ENCODE measurements at regions not wholly inside any gene's neighbourhood (a gene's known extent, or its start where the extent isn't known, plus 50 kb on each side); places are given as distances from the start of the nearest gene placed in this dataset.

DNA sequence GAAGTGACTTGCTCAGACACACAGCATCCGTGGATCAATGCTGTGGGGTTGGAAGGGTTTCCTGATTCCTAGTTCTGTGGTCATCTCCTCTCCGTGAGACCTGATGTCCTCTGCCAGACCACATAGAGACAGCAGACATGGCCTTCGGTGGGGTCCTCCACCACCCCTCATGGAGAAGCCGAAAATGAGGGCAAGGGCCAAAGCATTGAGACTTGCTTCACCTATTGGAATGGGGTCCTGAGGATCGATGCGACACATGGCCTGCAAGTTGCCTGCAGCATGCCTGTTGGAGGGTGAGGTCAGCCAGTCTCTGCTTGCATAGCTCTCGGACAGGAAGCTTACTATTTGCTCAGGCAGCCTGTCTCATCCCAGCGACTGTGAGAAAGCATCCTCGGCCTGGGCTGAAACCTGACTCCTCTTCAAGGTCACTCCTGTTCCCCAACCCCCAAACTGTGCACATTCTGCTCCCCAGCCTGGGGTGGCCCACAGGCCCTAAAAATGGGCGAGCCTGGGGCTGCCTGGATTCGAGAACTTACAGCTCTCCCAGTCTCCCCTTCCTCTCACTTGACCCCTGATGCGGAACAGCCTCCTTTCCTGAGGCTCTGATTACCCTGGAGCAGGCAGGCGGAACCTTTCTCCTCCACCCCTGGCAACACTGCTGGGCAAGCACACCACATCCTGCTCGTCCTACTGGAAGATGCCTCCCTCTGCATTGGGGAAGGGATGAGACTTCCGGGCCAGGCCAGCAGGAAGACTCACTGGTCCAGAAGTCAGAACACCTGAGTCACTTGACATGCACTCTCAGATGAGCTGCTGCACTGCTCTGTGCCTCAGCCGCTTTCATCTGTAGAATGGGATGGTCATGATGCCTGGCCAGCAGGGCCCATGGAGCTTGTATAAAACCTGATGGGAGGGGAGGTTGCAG is 186.9 kb downstream of the RGS3 start:
- Histone ChIP-seq H2AK5ac (ENCODE audit: low read length) (peak overlapping the region; percentile 44), H3K4ac (ENCODE audit: low read depth, low read length) (no peak overlapping the region), H3K27ac (ENCODE audit: low read depth, low read length) (no peak overlapping the region)

DNA sequence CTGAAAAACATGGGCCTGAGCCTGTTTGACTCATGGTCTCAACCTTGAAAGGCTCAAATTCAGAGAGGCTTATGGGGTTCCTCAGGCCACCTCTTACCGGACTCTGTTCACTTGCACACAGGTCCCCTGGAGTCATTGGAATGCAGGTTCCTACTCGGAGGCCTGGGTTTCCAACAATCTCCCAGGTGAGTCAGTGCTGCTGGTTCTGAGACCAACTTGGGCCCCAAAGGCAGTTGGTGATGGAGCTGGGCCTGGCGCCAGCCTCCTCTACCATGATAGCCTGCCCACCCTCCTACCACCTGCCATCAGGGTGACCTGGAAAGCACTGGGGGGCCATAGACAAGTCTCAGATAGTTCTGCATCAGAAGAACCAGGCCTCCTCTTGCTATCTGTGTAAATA is 188.4 kb downstream of the RGS3 start:
- no peaks in the 10 kb centered on the region for H3K27me3 ChIP-seq (ENCODE audit: insufficient read depth, low read length, poor library complexity)
- H2BK5ac ChIP-seq (ENCODE audit: low read length), result no peak overlapping the region
- no peak overlapping the region for H3K4me3 ChIP-seq (ENCODE audit: low read length)
- H3K4me1 ChIP-seq (ENCODE audit: control insufficient read depth, low read depth, low read length), result peaks cover 2% of the 10 kb centered on the region
- no peak overlapping the region for H2AK5ac ChIP-seq (ENCODE audit: low read length)
- H3K4ac ChIP-seq (ENCODE audit: low read depth, low read length), result no peak overlapping the region
- H3K27ac ChIP-seq (ENCODE audit: low read depth, low read length), result no peak overlapping the region
- H2BK15ac ChIP-seq (replicated peaks; ENCODE audit: low read depth), result no peak overlapping the region
- no peak overlapping the region for H4K8ac ChIP-seq (ENCODE audit: low read depth, low read length)
- no CpG with 5 or more reads among the region's 3 CpGs for WGBS (ENCODE audit: extremely low coverage, insufficient coverage, low lambda C conversion rate)
- no peaks in the 10 kb centered on the region for H3K36me3 ChIP-seq (ENCODE audit: control insufficient read depth, insufficient read depth, low read length)
- no peak overlapping the region for H3K18ac ChIP-seq (ENCODE audit: low read length)
- no peak overlapping the region for H3K23ac ChIP-seq (ENCODE audit: low read length)
- no peak overlapping the region for H4K5ac ChIP-seq (ENCODE audit: low read length)
- H3K9ac ChIP-seq (ENCODE audit: low read length), result no peak overlapping the region
- no peak overlapping the region for H2BK120ac ChIP-seq (ENCODE audit: low read depth, low read length)
- no peak overlapping the region for H3K4me2 ChIP-seq (ENCODE audit: low read length)
- H3K79me1 ChIP-seq (ENCODE audit: low read length), result no peaks in the 10 kb centered on the region
- no peak for DNase-seq
- H3K56ac ChIP-seq (ENCODE audit: low read length), result no peak overlapping the region
- no peaks in the 10 kb centered on the region for H3K79me2 ChIP-seq (ENCODE audit: control insufficient read depth, insufficient read depth, low read length)

More for the DNA sequence above, 186.9 kb downstream of the RGS3 start:
- Histone ChIP-seq H3K56ac (ENCODE audit: low read length) (peak overlapping the region; percentile 51), H3K36me3 (ENCODE audit: control insufficient read depth, insufficient read depth, low read length) (no peaks in the 10 kb centered on the region), H3K4me3 (ENCODE audit: low read length) (no peak overlapping the region), H3K18ac (ENCODE audit: low read length) (no peak overlapping the region), H2BK5ac (ENCODE audit: low read length) (no peak overlapping the region), H3K79me1 (ENCODE audit: low read length) (no peaks in the 10 kb centered on the region), H2BK15ac (replicated peaks; ENCODE audit: low read depth) (no peak overlapping the region), H3K27me3 (ENCODE audit: insufficient read depth, low read length, poor library complexity) (no peaks in the 10 kb centered on the region), H3K23ac (ENCODE audit: low read length) (no peak overlapping the region), H4K8ac (ENCODE audit: low read depth, low read length) (no peak overlapping the region), H2BK120ac (ENCODE audit: low read depth, low read length) (no peak overlapping the region), H3K4me2 (ENCODE audit: low read length) (no peak overlapping the region), H3K9ac (ENCODE audit: low read length) (peak overlapping the region; percentile 13), H4K5ac (ENCODE audit: low read length) (no peak overlapping the region), H3K4me1 (ENCODE audit: control insufficient read depth, low read depth, low read length) (peaks cover 2% of the 10 kb centered on the region), H3K79me2 (ENCODE audit: control insufficient read depth, insufficient read depth, low read length) (no peaks in the 10 kb centered on the region)
- DNase-seq, result peak; percentile 77
- WGBS (ENCODE audit: extremely low coverage, insufficient coverage, low lambda C conversion rate), result no CpG with 5 or more reads among the region's 16 CpGs

DNA sequence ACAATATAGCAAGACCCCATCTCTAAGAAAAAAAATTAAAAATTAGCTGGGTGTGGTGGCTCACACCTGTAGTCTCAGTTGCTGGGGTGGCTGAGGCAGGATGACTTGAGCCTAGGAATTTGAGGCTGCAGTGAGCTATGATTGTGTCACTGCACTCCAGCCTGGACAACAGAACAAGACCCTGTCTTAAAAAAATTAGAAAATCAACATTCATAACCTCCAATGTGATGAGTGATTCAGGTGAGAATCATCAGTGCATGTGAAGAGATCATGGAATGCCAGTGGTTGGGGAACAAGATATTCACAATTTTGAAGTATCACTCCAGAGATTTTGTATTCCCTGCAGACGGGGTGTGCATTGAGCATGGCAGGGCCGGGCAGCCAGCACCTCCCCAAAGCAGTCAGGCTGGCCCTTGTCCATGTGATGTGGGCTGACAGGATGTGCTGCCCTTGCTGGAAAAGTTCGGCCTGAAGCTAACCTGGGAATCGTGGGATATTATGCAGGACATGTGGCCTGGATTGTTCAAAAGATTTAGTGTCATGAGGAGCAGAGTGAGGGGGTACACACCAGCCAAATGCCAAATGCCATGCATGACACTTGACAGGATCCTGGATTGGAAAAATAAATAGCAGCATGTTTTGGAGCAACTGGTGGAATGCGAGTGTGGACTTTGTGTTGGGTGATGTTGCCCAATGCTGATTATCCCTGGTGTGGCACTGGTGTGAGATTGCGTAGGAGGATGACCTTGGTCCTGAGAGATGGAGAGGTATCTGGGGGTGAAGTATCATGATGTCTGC is 189.0 kb downstream of the RGS3 start:
- H3K79me2 ChIP-seq (ENCODE audit: control insufficient read depth, insufficient read depth, low read length), result no peaks in the 10 kb centered on the region
- H3K27ac ChIP-seq (ENCODE audit: low read depth, low read length), result no peak overlapping the region
- WGBS (ENCODE audit: extremely low coverage, insufficient coverage, low lambda C conversion rate), result no CpG with 5 or more reads among the region's 6 CpGs
- H3K9ac ChIP-seq (ENCODE audit: low read length), result no peak overlapping the region
- no peak overlapping the region for H2BK120ac ChIP-seq (ENCODE audit: low read depth, low read length)
- no peak overlapping the region for H3K4me3 ChIP-seq (ENCODE audit: low read length)
- no peak overlapping the region for H2BK5ac ChIP-seq (ENCODE audit: low read length)
- H3K4ac ChIP-seq (ENCODE audit: low read depth, low read length), result no peak overlapping the region
- no peak for DNase-seq
- H2BK15ac ChIP-seq (replicated peaks; ENCODE audit: low read depth), result no peak overlapping the region
- no peak overlapping the region for H4K5ac ChIP-seq (ENCODE audit: low read length)
- H3K4me1 ChIP-seq (ENCODE audit: control insufficient read depth, low read depth, low read length), result peaks cover 2% of the 10 kb centered on the region
- H3K23ac ChIP-seq (ENCODE audit: low read length), result no peak overlapping the region
- no peaks in the 10 kb centered on the region for H3K79me1 ChIP-seq (ENCODE audit: low read length)
- H3K27me3 ChIP-seq (ENCODE audit: insufficient read depth, low read length, poor library complexity), result no peaks in the 10 kb centered on the region
- no peak overlapping the region for H4K8ac ChIP-seq (ENCODE audit: low read depth, low read length)
- no peak overlapping the region for H2AK5ac ChIP-seq (ENCODE audit: low read length)
- no peaks in the 10 kb centered on the region for H3K36me3 ChIP-seq (ENCODE audit: control insufficient read depth, insufficient read depth, low read length)
- no peak overlapping the region for H3K4me2 ChIP-seq (ENCODE audit: low read length)
- H3K18ac ChIP-seq (ENCODE audit: low read length), result no peak overlapping the region
- no peak overlapping the region for H3K56ac ChIP-seq (ENCODE audit: low read length)

DNA sequence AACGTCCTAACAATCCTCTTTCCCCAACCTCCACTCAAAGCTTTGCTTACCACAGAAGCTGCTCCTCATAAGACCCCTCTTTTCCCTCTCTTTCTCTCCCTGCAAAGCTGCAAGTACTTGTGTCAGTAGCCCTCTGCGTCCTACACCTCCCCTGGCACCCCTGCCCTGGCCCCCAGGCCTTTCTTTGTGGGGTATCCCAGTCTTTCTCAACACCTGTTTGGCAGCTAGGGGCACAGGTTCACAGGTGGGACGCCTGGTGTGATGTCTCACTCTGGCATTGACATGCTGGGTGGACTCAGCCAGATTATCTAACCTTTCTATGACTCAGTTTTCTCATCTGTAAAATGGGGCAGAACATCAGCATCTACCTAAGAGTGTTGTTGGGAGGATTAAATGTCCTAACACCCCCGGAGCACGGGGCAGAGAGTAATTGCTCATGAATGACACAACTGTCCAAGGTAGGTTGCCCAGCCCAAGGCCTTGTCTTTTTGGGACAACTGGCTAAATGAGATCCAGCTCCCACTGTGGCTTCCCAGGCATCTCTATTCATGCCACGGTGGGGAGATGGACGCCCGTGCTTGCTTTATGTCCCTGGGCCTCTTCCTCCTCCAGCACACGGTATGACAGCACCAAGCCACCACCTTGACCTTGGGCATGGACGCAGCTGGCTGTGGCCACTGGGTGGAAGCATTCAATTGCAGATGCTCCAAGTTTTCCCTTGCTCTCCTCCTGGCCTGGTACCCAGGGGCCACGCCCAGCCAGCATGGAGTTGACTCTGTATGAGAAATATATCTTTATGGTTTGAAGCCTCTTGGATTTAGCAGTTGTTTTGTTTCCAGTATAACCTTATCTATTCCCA is 190.4 kb downstream of the RGS3 start:
- Histone ChIP-seq H2BK15ac (replicated peaks; ENCODE audit: low read depth) (no peak overlapping the region), H3K27me3 (ENCODE audit: insufficient read depth, low read length, poor library complexity) (no peaks in the 10 kb centered on the region), H3K23ac (ENCODE audit: low read length) (no peak overlapping the region), H3K18ac (ENCODE audit: low read length) (no peak overlapping the region), H3K79me1 (ENCODE audit: low read length) (no peaks in the 10 kb centered on the region), H3K4ac (ENCODE audit: low read depth, low read length) (no peak overlapping the region), H4K8ac (ENCODE audit: low read depth, low read length) (no peak overlapping the region), H3K56ac (ENCODE audit: low read length) (no peak overlapping the region), H3K27ac (ENCODE audit: low read depth, low read length) (no peak overlapping the region), H3K9ac (ENCODE audit: low read length) (no peak overlapping the region), H2AK5ac (ENCODE audit: low read length) (no peak overlapping the region), H3K4me1 (ENCODE audit: control insufficient read depth, low read depth, low read length) (peaks cover 2% of the 10 kb centered on the region), H4K5ac (ENCODE audit: low read length) (no peak overlapping the region), H3K4me2 (ENCODE audit: low read length) (no peak overlapping the region), H3K36me3 (ENCODE audit: control insufficient read depth, insufficient read depth, low read length) (no peaks in the 10 kb centered on the region), H2BK5ac (ENCODE audit: low read length) (no peak overlapping the region), H2BK120ac (ENCODE audit: low read depth, low read length) (no peak overlapping the region), H3K79me2 (ENCODE audit: control insufficient read depth, insufficient read depth, low read length) (no peaks in the 10 kb centered on the region), H3K4me3 (ENCODE audit: low read length) (no peak overlapping the region)
- no CpG with 5 or more reads among the region's 11 CpGs for WGBS (ENCODE audit: extremely low coverage, insufficient coverage, low lambda C conversion rate)
- DNase-seq, result no peak

DNA sequence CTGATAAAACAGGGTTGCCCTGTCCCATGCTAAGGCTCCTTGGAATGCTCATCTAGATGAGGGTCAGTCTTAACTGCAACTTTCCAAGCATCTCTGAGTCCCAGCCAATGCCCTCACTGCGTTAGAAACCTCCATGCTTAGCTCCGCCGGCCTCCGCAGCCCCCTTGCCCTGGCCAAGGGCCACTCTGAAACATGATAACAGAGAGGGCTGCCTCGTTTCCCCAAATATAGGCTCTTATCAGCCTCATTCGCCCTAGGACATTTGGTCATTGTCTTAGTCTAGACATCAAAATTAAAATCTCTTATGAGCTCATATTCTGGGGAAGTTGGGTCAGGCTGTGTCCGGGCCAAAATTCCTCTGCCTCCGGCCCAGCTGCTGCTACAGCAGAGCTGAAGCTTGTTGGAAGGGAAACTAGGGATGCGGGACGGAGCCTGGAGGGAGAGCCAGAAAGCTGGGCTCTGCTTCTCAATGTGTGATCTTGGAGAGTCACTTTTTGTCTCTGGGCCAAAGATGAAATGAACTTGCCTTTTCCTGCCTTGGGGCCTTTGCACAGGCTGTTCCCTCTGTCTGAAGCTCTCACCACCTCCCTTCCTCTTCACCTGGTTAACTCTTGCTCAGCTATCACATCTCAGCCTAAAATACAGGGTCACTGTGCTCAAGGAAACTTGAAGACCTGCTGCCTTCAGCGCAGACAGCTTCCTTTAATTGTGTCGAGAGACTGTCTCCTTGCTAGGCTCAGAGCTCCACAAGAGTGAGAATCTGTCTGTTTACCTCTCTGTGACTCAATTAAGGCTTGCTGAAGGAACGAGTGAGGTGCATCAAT is 191.3 kb downstream of the RGS3 start:
- no peak overlapping the region for H3K4ac ChIP-seq (ENCODE audit: low read depth, low read length)
- peaks cover 2% of the 10 kb centered on the region for H3K4me1 ChIP-seq (ENCODE audit: control insufficient read depth, low read depth, low read length)
- H3K36me3 ChIP-seq (ENCODE audit: control insufficient read depth, insufficient read depth, low read length), result no peaks in the 10 kb centered on the region
- no peak overlapping the region for H3K27ac ChIP-seq (ENCODE audit: low read depth, low read length)
- H2BK5ac ChIP-seq (ENCODE audit: low read length), result no peak overlapping the region
- H3K79me1 ChIP-seq (ENCODE audit: low read length), result no peaks in the 10 kb centered on the region
- no CpG with 5 or more reads among the region's 13 CpGs for WGBS (ENCODE audit: extremely low coverage, insufficient coverage, low lambda C conversion rate)
- no peak for DNase-seq
- H3K18ac ChIP-seq (ENCODE audit: low read length), result peak overlapping the region; percentile 15
- H4K8ac ChIP-seq (ENCODE audit: low read depth, low read length), result no peak overlapping the region
- H3K9ac ChIP-seq (ENCODE audit: low read length), result peak overlapping the region; percentile 3
- no peak overlapping the region for H3K4me2 ChIP-seq (ENCODE audit: low read length)
- H3K79me2 ChIP-seq (ENCODE audit: control insufficient read depth, insufficient read depth, low read length), result no peaks in the 10 kb centered on the region
- no peak overlapping the region for H3K23ac ChIP-seq (ENCODE audit: low read length)
- no peak overlapping the region for H2BK120ac ChIP-seq (ENCODE audit: low read depth, low read length)
- H2BK15ac ChIP-seq (replicated peaks; ENCODE audit: low read depth), result no peak overlapping the region
- no peak overlapping the region for H2AK5ac ChIP-seq (ENCODE audit: low read length)
- H3K56ac ChIP-seq (ENCODE audit: low read length), result peak overlapping the region; percentile 57
- H4K5ac ChIP-seq (ENCODE audit: low read length), result no peak overlapping the region
- no peaks in the 10 kb centered on the region for H3K27me3 ChIP-seq (ENCODE audit: insufficient read depth, low read length, poor library complexity)
- H3K4me3 ChIP-seq (ENCODE audit: low read length), result no peak overlapping the region
